GM13976 (cell line): ENCODE measurements at regions not wholly inside any gene's neighbourhood (a gene's known extent, or its start where the extent isn't known, plus 50 kb on each side); places are given as distances from the start of the nearest gene placed in this dataset.

ENCODE experiments used
- DNase-seq: peaks from one replicate; pipeline ENCODE4 v3.0.0; 2012; ENCODE audit warnings: low spot score
- in situ Hi-C: fragments of 300-500 bp; cut with MboI; formaldehyde crosslinking; loops from one replicate; pipeline ENCODE4 v1.12.0; 2022; ENCODE audit warnings: low sequenced_read_pairs, mixed read lengths, inconsistent platforms; ENCODE audit not compliant: unreplicated experiment
- TF ChIP-seq, protein P1 (sequence below): IDR thresholded peaks from 2 replicates; pipeline ENCODE4 v1.5.1; 2012; ENCODE audit warnings: borderline replicate concordance, mild to moderate bottlenecking; ENCODE audit not compliant: insufficient read depth; ENCODE audit errors: extremely low read depth, missing control alignments, control extremely low read depth

DNA sequence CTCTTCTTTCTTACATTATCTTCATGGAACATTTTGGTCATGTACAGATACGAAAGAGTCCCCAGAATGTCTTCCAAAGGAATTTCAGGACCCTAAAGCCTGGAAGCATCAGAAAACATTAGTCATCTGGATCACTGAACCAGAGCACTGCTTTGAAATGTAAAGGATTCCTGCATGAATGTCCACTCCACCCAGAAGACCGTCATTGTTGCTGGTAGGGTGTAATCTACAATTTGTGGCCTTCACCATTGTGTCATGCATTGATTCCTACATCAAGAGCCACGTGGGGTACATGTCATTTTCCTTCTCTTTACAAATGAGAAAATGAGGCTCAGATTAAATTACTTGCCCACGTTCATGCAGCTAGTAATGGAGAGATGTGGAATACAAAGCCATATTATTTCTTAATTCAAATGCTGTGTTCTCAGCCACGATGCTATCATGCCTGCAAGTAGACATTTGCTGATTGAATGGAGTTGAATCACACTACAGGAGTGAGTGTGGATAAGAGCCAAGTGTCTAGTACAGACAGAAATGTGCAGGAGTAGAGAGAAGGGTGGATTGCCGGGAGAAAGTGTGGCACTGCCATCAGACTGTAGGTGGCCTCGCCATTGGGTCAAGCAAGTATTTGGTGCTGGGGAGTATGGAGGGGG is 231.2 kb downstream of the C12orf75 start:
- in situ Hi-C loops = no loop called here
- DNase-seq = no peak
- TF ChIP-seq, protein P1, sequence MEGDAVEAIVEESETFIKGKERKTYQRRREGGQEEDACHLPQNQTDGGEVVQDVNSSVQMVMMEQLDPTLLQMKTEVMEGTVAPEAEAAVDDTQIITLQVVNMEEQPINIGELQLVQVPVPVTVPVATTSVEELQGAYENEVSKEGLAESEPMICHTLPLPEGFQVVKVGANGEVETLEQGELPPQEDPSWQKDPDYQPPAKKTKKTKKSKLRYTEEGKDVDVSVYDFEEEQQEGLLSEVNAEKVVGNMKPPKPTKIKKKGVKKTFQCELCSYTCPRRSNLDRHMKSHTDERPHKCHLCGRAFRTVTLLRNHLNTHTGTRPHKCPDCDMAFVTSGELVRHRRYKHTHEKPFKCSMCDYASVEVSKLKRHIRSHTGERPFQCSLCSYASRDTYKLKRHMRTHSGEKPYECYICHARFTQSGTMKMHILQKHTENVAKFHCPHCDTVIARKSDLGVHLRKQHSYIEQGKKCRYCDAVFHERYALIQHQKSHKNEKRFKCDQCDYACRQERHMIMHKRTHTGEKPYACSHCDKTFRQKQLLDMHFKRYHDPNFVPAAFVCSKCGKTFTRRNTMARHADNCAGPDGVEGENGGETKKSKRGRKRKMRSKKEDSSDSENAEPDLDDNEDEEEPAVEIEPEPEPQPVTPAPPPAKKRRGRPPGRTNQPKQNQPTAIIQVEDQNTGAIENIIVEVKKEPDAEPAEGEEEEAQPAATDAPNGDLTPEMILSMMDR = no peak

DNA sequence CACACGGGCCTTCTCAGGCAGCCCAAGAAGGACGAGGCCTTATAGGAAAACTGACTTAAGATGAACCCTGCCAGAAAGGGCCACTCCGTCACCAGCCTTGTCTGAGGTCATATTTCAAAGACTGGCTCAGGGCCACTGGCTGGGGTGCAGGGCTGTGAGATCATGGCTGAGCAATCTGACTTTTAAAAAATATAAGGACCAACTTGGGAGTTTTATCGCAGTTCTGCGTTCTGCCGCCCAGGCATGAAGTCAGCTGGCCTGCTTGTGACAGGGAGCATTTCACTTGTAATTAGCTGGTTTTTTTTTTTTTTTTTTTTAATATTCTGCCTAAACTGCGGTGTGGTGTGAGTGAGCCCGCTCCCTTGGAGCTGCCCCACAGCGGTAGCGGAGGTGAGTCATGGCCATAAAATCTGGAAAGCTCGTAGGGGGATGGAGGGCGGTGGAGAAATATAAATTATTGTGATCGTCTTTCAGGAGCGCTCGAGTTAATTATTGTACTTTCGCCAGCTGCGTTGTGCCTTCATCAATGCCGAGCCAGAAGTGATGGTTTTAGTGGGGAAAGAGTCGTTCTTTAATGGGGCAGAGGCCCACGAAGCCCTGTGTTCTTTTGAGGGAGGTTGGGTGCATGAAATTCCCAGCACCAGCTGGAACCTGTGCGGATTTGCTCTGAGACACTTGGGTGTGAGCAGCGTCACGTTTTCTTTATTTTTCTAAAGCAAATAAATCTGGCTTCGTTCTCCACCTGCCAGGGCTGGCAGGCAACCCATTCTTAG is 231.9 kb downstream of the C12orf75 start:
- TF ChIP-seq, protein P1 = no peak
- in situ Hi-C loops = no loop called here
- DNase-seq = no peak

DNA sequence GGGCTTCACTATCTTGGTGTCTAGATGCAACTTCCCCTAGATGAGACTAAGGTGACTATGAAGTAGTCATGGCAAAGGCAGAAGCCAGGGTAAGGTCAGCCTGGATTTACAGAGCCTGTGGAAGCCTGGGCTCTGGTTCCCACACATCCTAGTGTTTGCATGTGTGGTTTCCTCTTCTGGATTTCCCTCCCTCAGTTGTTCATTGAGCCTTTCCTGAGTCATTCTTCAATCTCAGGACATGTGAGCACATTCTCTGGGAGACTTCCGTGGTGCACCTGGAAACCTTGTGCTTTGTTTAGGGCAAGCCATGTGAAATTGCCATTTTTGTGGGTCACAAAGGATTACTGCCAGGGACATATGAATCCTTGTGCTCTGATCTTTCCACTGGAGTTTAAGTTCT is 236.6 kb downstream of the C12orf75 start:
- DNase-seq = no peak
- in situ Hi-C loops = no loop called here
- TF ChIP-seq, protein P1 = no peak

DNA sequence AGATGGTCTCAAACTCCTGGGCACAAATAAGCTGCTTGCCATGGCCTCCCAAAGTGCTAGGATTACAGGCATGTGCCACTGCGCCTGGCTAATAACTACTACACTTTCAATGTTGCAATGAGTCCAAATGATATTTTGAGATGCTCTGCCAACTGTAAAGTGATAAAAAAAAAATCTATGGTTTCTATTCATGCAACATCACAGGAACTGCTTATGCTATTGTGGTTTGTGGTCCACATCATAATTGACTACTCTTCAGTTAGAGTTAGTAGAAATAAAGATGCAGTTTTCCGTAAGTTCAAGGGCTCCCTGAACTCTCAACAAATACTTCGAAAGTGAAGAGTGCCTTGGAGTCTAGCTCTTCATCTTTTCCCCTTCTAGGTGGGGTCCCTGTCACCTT is 239.4 kb downstream of the C12orf75 start:
- in situ Hi-C loops = no loop called here
- no peak for DNase-seq

DNA sequence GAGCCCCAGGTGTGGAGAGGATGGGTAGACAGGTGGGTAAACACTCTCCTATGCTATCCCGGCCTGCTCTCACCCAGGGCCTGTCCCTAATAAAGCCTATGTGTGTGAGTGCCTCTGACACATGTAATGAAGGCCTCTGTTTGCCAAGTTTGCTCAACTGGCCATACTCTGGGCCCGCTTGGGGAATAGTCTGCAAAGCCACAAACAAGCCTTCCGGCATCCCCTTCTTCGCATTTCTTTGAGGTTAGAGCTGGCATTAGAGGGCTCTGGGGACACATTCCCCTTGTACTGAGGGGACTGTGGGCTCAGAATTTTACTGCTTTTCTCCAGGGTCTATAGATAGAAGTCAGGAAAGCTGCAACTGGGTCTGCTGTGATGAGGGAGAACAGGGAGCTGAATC is 240.5 kb downstream of the C12orf75 start:
- no peak for DNase-seq
- TF ChIP-seq, protein P1 = no peak
- in situ Hi-C loops = no loop called here

More for the DNA sequence above, 239.4 kb downstream of the C12orf75 start:
- TF ChIP-seq, protein P1 = no peak

DNA sequence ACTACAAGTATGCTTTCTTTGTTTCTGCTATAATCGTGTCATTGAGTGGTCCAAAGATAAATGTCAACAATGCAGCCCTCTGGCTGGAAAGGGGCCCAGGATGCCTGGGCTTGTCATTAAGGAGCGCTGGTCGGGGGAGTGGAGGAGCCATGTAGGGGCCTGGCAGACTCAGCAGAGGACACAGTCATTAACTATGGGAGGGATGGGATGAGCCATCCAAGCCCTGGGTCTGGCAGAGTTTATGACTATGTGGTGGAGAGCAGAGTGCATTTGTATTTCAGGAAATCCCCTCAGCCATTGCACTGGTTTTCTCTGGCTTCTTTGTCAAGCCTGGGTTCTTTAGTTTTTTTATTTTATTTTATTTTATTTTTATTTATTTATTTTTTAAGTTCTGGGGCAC is 243.1 kb downstream of the C12orf75 start:
- no peak for DNase-seq
- in situ Hi-C loops = no loop called here
- TF ChIP-seq, protein P1 = no peak
